RWPE2 (cell line): ENCODE measurements at regions not wholly inside any gene's neighbourhood (a gene's known extent, or its start where the extent isn't known, plus 50 kb on each side); places are given as distances from the start of the nearest gene placed in this dataset.
"Not testable (repeated sequence)": the region's sequence is repeated elsewhere in the genome, so short reads cannot be mapped to it uniquely, and the experiment has no call there.

Experiments used
- ATAC-seq: fragments of 200-7000 bp; cut with Tn5 transposase; 3 replicates; pipeline ENCODE4 v1.9.1; 2021; ENCODE audit warnings: low read depth
- DNase-seq: peaks from one replicate; pipeline ENCODE4 v3.0.0-alpha.2; 2020; ENCODE audit warnings: low spot score
- H3K27ac ChIP-seq: fragments of 450-650 bp; 2 replicates; pipeline ENCODE4 v1.5.1; 2017; ENCODE audit warnings: mild to moderate bottlenecking; ENCODE audit not compliant: poor library complexity, severe bottlenecking
- H3K27me3 ChIP-seq: fragments of 250-450 bp; sonication (Bioruptor Pico); 2 replicates; pipeline ENCODE4 v1.5.1; 2021; ENCODE audit warnings: mild to moderate bottlenecking, moderate library complexity; ENCODE audit not compliant: insufficient read depth, poor library complexity, severe bottlenecking
- H3K36me3 ChIP-seq: fragments of 250-450 bp; sonication (Bioruptor Pico); 2 replicates; pipeline ENCODE4 v1.5.1; 2020; ENCODE audit warnings: low read depth, mild to moderate bottlenecking, moderate library complexity
- H3K4me1 ChIP-seq: fragments of 250-450 bp; sonication (Bioruptor Pico); 2 replicates; pipeline ENCODE4 v1.5.1; 2021; ENCODE audit warnings: mild to moderate bottlenecking, moderate library complexity; ENCODE audit not compliant: insufficient read depth, poor library complexity, severe bottlenecking
- H3K4me3 ChIP-seq: fragments of 250-450 bp; sonication (Bioruptor Pico); 2 replicates; pipeline ENCODE4 v1.5.1; 2021; ENCODE audit warnings: mild to moderate bottlenecking, moderate library complexity; ENCODE audit not compliant: severe bottlenecking
- H3K9me3 ChIP-seq: fragments of 250-450 bp; sonication (Bioruptor Pico); 2 replicates; pipeline ENCODE4 v1.5.1; 2021; ENCODE audit warnings: mild to moderate bottlenecking, moderate library complexity; ENCODE audit not compliant: severe bottlenecking
- TF ChIP-seq, protein P1 (sequence below): fragments of 450-650 bp; IDR thresholded peaks from one replicate; pipeline ENCODE4 v1.5.1; 2017; ENCODE audit warnings: mild to moderate bottlenecking, moderate library complexity; ENCODE audit not compliant: poor library complexity, severe bottlenecking

DNA sequence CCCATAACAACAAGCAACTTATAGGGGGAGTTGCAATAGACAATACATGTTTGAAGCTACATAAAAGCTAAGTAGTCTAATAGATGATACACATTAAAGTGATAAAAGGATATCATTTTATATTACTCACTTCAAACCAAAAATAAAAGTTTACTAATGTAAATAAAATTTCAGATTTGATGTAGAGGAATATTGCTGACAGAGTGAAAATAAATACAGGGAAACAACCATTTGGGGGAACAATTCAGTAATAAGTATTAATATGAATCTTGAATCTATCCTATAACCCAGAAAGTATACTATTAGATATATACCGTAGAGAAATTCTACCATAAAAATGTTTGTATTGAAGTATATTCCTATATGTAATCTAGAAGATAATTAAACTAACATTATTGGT is 1248.9 kb upstream of the EPHA6 start:
- no peaks in the 10 kb centered on the region for H3K9me3 ChIP-seq
- no peaks in the 10 kb centered on the region for H3K27me3 ChIP-seq
- DNase-seq (no peak), ATAC-seq (no peak)
- H3K4me3 ChIP-seq = no peak overlapping the region
- no peaks in the 10 kb centered on the region for H3K4me1 ChIP-seq
- TF ChIP-seq, protein P1, sequence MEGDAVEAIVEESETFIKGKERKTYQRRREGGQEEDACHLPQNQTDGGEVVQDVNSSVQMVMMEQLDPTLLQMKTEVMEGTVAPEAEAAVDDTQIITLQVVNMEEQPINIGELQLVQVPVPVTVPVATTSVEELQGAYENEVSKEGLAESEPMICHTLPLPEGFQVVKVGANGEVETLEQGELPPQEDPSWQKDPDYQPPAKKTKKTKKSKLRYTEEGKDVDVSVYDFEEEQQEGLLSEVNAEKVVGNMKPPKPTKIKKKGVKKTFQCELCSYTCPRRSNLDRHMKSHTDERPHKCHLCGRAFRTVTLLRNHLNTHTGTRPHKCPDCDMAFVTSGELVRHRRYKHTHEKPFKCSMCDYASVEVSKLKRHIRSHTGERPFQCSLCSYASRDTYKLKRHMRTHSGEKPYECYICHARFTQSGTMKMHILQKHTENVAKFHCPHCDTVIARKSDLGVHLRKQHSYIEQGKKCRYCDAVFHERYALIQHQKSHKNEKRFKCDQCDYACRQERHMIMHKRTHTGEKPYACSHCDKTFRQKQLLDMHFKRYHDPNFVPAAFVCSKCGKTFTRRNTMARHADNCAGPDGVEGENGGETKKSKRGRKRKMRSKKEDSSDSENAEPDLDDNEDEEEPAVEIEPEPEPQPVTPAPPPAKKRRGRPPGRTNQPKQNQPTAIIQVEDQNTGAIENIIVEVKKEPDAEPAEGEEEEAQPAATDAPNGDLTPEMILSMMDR = no peak
- no peak overlapping the region for H3K27ac ChIP-seq
- H3K36me3 ChIP-seq = no peaks in the 10 kb centered on the region

DNA sequence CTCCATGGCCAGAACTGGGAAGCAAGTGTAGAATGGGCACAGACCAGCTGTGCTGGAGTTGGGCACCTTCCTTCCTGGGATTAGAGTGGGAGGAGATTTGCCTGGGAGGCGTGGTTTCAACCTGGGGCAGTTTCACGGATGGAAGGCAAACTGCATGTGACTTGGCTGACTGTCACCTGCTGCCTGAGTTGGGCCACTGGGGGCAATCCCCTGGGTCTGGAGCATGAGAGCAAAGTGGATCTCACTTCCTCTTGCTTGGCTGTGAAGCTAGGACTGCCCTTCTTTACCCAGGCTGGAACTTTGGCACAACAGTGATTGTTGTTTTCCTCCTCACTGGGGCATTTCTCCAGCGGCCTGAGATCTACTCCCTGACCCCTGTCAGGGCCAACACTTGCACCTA is 1247.0 kb upstream of the EPHA6 start:
- no peak overlapping the region for H3K27ac ChIP-seq
- TF ChIP-seq, protein P1 = no peak
- ATAC-seq = no peak
- H3K4me1 ChIP-seq = no peaks in the 10 kb centered on the region
- no peaks in the 10 kb centered on the region for H3K27me3 ChIP-seq
- no peak overlapping the region for H3K4me3 ChIP-seq
- no peak for DNase-seq
- H3K36me3 ChIP-seq = no peaks in the 10 kb centered on the region
- H3K9me3 ChIP-seq = no peaks in the 10 kb centered on the region

DNA sequence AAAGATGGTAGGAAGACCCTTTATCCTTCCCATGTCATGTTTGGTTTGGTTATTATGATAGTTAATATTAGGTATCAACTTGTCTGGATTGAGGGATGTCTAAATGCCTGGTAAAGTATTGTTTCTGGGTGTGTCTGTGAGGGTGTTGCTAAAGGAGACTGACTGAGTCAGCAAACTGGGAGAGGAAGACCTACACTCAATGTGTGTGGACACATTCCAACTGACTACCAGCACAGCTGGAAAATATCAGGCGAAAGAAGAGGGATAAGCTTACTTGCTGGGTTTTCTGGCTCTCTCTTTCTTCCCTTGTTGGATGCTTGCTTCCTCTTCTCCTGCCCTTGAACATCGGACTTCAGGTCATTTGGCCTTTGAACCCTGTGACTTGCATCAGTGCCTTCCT is 1227.6 kb upstream of the EPHA6 start:
- TF ChIP-seq, protein P1 = no peak
- Histone ChIP-seq H3K27ac (no peak overlapping the region), H3K9me3 (no peaks in the 10 kb centered on the region), H3K4me1 (no peaks in the 10 kb centered on the region), H3K27me3 (no peaks in the 10 kb centered on the region), H3K4me3 (no peak overlapping the region), H3K36me3 (no peaks in the 10 kb centered on the region)
- ATAC-seq (no peak), DNase-seq (no peak)

DNA sequence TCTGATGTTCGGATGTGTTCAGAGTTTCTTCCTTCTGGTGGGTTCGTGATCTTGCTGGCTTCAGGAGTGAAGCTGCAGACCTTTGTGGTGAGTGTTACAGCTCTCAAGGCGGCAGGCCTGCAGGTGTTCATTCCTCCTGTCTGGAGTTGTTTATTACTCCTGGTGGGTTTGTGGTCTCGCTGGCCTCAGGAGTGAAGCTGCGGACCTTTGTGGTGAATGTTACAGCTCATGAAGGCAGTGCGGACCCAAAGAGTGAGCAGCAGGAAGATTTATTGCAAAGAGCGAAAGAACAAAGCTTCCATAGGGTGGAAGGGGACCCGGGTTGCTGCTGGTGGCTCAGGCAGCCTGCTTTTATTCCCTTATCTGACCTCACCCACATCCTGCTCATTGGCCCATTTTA is 1226.8 kb upstream of the EPHA6 start:
- not testable (repeated sequence) for H3K4me3 ChIP-seq, H3K27me3 ChIP-seq, ATAC-seq, H3K36me3 ChIP-seq, H3K4me1 ChIP-seq, H3K9me3 ChIP-seq, DNase-seq, H3K27ac ChIP-seq

DNA sequence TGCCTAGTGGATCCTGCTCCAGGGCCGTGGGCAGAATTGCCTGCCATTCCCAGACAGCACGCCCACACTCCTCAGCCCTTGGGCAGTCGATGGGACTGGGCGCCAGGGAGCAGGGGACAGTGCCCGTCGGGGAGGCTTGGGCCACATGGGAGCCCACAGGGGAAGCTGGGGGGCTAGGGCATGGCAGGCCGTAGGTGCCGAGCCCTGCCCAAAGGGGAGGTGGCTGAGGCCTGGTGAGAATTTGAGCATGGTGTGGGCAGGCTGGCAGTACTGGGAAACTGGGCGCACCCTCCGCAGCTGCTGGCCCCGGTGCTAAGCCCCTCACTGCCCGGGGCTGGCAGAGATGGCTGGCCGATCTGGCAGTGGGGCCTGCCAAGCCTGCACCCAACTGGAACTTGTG is 1225.9 kb upstream of the EPHA6 start:
- DNase-seq (no peak), ATAC-seq (no peak)
- no peaks in the 10 kb centered on the region for H3K27me3 ChIP-seq
- no peaks in the 10 kb centered on the region for H3K9me3 ChIP-seq
- no peak overlapping the region for H3K4me3 ChIP-seq
- no peak overlapping the region for H3K27ac ChIP-seq
- TF ChIP-seq, protein P1 = no peak
- H3K36me3 ChIP-seq = no peaks in the 10 kb centered on the region
- H3K4me1 ChIP-seq = no peaks in the 10 kb centered on the region
